Trophoblast cell (in vitro differentiated cells and primary cell): ENCODE measurements at regions not wholly inside any gene's neighbourhood (a gene's known extent, or its start where the extent isn't known, plus 50 kb on each side); places are given as distances from the start of the nearest gene placed in this dataset.

Experiments used
- DNase-seq, 2 donors: peaks; one replicate each; pipeline ENCODE4 v3.0.0-alpha.2; 2016
- H2AFZ ChIP-seq: 2 replicates; pipeline ENCODE4 v1.6.1; 2013; ENCODE audit warnings: low read length, moderate library complexity, mild to moderate bottlenecking; ENCODE audit not compliant: insufficient read depth, poor library complexity
- H2AK5ac ChIP-seq: 2 replicates; pipeline ENCODE4 v1.6.1; 2013; ENCODE audit warnings: mild to moderate bottlenecking, low read length
- H2BK120ac ChIP-seq: 2 replicates; pipeline ENCODE4 v1.6.1; 2013; ENCODE audit warnings: low read length, mild to moderate bottlenecking, moderate library complexity; ENCODE audit not compliant: insufficient read depth, poor library complexity
- H2BK12ac ChIP-seq: 2 replicates; pipeline ENCODE4 v1.6.1; 2013; ENCODE audit warnings: mild to moderate bottlenecking, low read length, moderate library complexity
- H2BK5ac ChIP-seq: 2 replicates; pipeline ENCODE4 v1.6.1; 2013; ENCODE audit warnings: low read length, low read depth, moderate library complexity, mild to moderate bottlenecking; ENCODE audit not compliant: poor library complexity
- H3K14ac ChIP-seq: 2 replicates; pipeline ENCODE4 v1.6.1; 2013; ENCODE audit warnings: mild to moderate bottlenecking, low read length
- H3K18ac ChIP-seq: 2 replicates; pipeline ENCODE4 v1.6.1; 2013; ENCODE audit warnings: mild to moderate bottlenecking, low read length
- H3K23ac ChIP-seq: 2 replicates; pipeline ENCODE4 v1.6.1; 2013; ENCODE audit warnings: low read length
- H3K27ac ChIP-seq: 2 replicates; pipeline ENCODE4 v1.5.1; 2013; ENCODE audit warnings: low read depth, mild to moderate bottlenecking, inconsistent platforms, low read length, moderate library complexity
- H3K27me3 ChIP-seq: 2 replicates; pipeline ENCODE4 v1.6.1; 2013; ENCODE audit warnings: inconsistent platforms, mild to moderate bottlenecking, low read length, moderate library complexity; ENCODE audit not compliant: insufficient read depth
- H3K36me3 ChIP-seq, 2 experiments: 1 replicate in 1 of 2; 2 replicates in 1 of 2; pipeline ENCODE4 v1.6.1; 2013; ENCODE audit warnings: low read length in 2 of 2, mild to moderate bottlenecking in 2 of 2, moderate library complexity in 1 of 2; ENCODE audit not compliant: insufficient read depth in 2 of 2, control insufficient read depth in 1 of 2
- H3K4ac ChIP-seq: 2 replicates; pipeline ENCODE4 v1.6.1; 2013; ENCODE audit warnings: low read depth, mild to moderate bottlenecking, low read length, moderate library complexity
- H3K4me1 ChIP-seq, 2 experiments: 1 replicate in 1 of 2; 2 replicates in 1 of 2; pipeline ENCODE4 v1.6.1; 2013; ENCODE audit warnings: low read length in 2 of 2, mild to moderate bottlenecking in 2 of 2, moderate library complexity in 1 of 2; ENCODE audit not compliant: insufficient read depth in 2 of 2, control insufficient read depth in 1 of 2
- H3K4me2 ChIP-seq: 2 replicates; pipeline ENCODE4 v1.6.1; 2013; ENCODE audit warnings: inconsistent platforms, mild to moderate bottlenecking, low read length, moderate library complexity
- H3K4me3 ChIP-seq: 2 replicates; pipeline ENCODE4 v1.5.1; 2013; ENCODE audit warnings: mild to moderate bottlenecking, low read depth, low read length, inconsistent platforms
- H3K79me1 ChIP-seq: one replicate; pipeline ENCODE4 v1.6.1; 2013; ENCODE audit warnings: low read length
- H3K79me2 ChIP-seq: 2 replicates; pipeline ENCODE4 v1.6.1; 2013; ENCODE audit warnings: low read length, mild to moderate bottlenecking; ENCODE audit not compliant: control insufficient read depth, insufficient read depth, poor library complexity
- H3K9ac ChIP-seq: 2 replicates; pipeline ENCODE4 v1.6.1; 2013; ENCODE audit warnings: mild to moderate bottlenecking, low read length
- H3K9me3 ChIP-seq: 2 replicates; pipeline ENCODE4 v1.6.1; 2013; ENCODE audit warnings: low read depth, mild to moderate bottlenecking, control low read depth, inconsistent platforms, low read length; ENCODE audit not compliant: insufficient read depth
- H4K12ac ChIP-seq: 2 replicates; pipeline ENCODE4 v1.6.1; 2013; ENCODE audit warnings: low read depth, mild to moderate bottlenecking, low read length, moderate library complexity
- H4K8ac ChIP-seq: 2 replicates; pipeline ENCODE4 v1.6.1; 2013; ENCODE audit warnings: low read depth, mild to moderate bottlenecking, low read length, moderate library complexity
- H4K91ac ChIP-seq: one replicate; pipeline ENCODE4 v1.6.1; 2013; ENCODE audit warnings: low read depth, mild to moderate bottlenecking, low read length, moderate library complexity
- WGBS: extraction: QIAGEN DNeasy Blood & Tissue Kit; methylation state at CpG from one replicate; pipeline ENCODE4 v1.1.7; 2013; ENCODE audit warnings: missing lambda C conversion rate; ENCODE audit not compliant: insufficient read length, insufficient coverage; ENCODE audit errors: extremely low coverage; 5-methylcytosine and 5-hydroxymethylcytosine counted together

- Histone ChIP-seq H3K4me1 (no peaks in the 10 kb centered on the region), H3K18ac (no peak overlapping the region), H3K27ac (no peak overlapping the region), H2BK120ac (no peak overlapping the region), H3K79me2 (no peaks in the 10 kb centered on the region), H2AFZ (no peak overlapping the region), H3K9me3 (no peaks in the 10 kb centered on the region), H4K8ac (no peak overlapping the region), H4K91ac (no peak overlapping the region), H3K27me3 (no peaks in the 10 kb centered on the region), H3K36me3 (no peaks in the 10 kb centered on the region), H3K4me3 (no peak overlapping the region), H3K4ac (no peak overlapping the region), H4K12ac (no peak overlapping the region), H3K23ac (no peak overlapping the region), H2BK12ac (no peak overlapping the region), H2BK5ac (no peak overlapping the region), H3K9ac (no peak overlapping the region), H3K14ac (no peak overlapping the region), H3K79me1 (no peaks in the 10 kb centered on the region), H3K4me2 (no peak overlapping the region), H2AK5ac (no peak overlapping the region)
- DNase-seq = no peak
- WGBS = no CpG with 5 or more reads among the region's 4 CpGs
These were observed 183.2 kb upstream of the GPR12 start for GRCh38 chr13:26943748-26944147.

GRCh38 chr13:26942184-26942583, 181.6 kb upstream of the GPR12 start:
- Histone ChIP-seq H4K8ac (no peak overlapping the region), H3K9ac (no peak overlapping the region), H3K4me3 (peak overlapping the region; percentile 25), H2AFZ (no peak overlapping the region), H3K18ac (no peak overlapping the region), H2AK5ac (no peak overlapping the region), H2BK120ac (no peak overlapping the region), H3K79me2 (no peaks in the 10 kb centered on the region), H2BK12ac (no peak overlapping the region), H3K27me3 (no peaks in the 10 kb centered on the region), H4K12ac (no peak overlapping the region), H3K23ac (no peak overlapping the region), H3K14ac (no peak overlapping the region), H3K27ac (no peak overlapping the region), H3K36me3 (no peaks in the 10 kb centered on the region), H3K9me3 (no peaks in the 10 kb centered on the region), H3K79me1 (no peaks in the 10 kb centered on the region), H2BK5ac (no peak overlapping the region), H3K4ac (no peak overlapping the region), H3K4me1 (no peaks in the 10 kb centered on the region), H3K4me2 (no peak overlapping the region), H4K91ac (no peak overlapping the region)
- 100% methylated on average over 2 of the region's 6 CpGs for WGBS
- no peak for DNase-seq

- H3K79me2 ChIP-seq = no peaks in the 10 kb centered on the region
- no CpG with 5 or more reads among the region's 7 CpGs for WGBS
- H2AFZ ChIP-seq = no peak overlapping the region
- no peak overlapping the region for H2BK5ac ChIP-seq
- H3K4ac ChIP-seq = no peak overlapping the region
- no peak overlapping the region for H2BK12ac ChIP-seq
- H2AK5ac ChIP-seq = no peak overlapping the region
- H3K9ac ChIP-seq = no peak overlapping the region
- no peak overlapping the region for H4K12ac ChIP-seq
- H3K4me2 ChIP-seq = no peak overlapping the region
- no peak overlapping the region for H4K91ac ChIP-seq
- H3K23ac ChIP-seq = no peak overlapping the region
- peak; percentile 6 to 26 for DNase-seq
- H2BK120ac ChIP-seq = no peak overlapping the region
- H4K8ac ChIP-seq = no peak overlapping the region
- H3K18ac ChIP-seq = no peak overlapping the region
- no peak overlapping the region for H3K4me3 ChIP-seq
- no peaks in the 10 kb centered on the region for H3K27me3 ChIP-seq
- no peaks in the 10 kb centered on the region for H3K9me3 ChIP-seq
- H3K36me3 ChIP-seq = no peaks in the 10 kb centered on the region
- no peak overlapping the region for H3K14ac ChIP-seq
- no peaks in the 10 kb centered on the region for H3K79me1 ChIP-seq
- H3K4me1 ChIP-seq = no peaks in the 10 kb centered on the region
- no peak overlapping the region for H3K27ac ChIP-seq
These were observed 181.0 kb upstream of the GPR12 start for GRCh38 chr13:26941345-26942174.

GRCh38 chr13:26934096-26934495, 173.5 kb upstream of the GPR12 start:
- Histone ChIP-seq H2AFZ (no peak overlapping the region), H4K8ac (no peak overlapping the region), H3K4me2 (no peak overlapping the region), H3K9ac (no peak overlapping the region), H3K79me1 (no peaks in the 10 kb centered on the region), H2BK120ac (no peak overlapping the region), H3K4me1 (peaks cover 0 to 2% of the 10 kb centered on the region in 2 experiments), H3K27ac (no peak overlapping the region), H3K27me3 (no peaks in the 10 kb centered on the region), H3K9me3 (peaks cover 3% of the 10 kb centered on the region), H3K23ac (no peak overlapping the region), H2BK5ac (no peak overlapping the region), H2AK5ac (no peak overlapping the region), H3K18ac (no peak overlapping the region), H2BK12ac (no peak overlapping the region), H3K4ac (no peak overlapping the region), H3K36me3 (no peaks in the 10 kb centered on the region), H4K91ac (no peak overlapping the region), H3K14ac (no peak overlapping the region), H3K79me2 (no peaks in the 10 kb centered on the region), H3K4me3 (no peak overlapping the region), H4K12ac (no peak overlapping the region)
- no peak for DNase-seq
- WGBS = no CpG with 5 or more reads among the region's 7 CpGs
